WERI-Rb-1 (cell line): ENCODE measurements at regions not wholly inside any gene's neighbourhood (a gene's known extent, or its start where the extent isn't known, plus 50 kb on each side); places are given as distances from the start of the nearest gene placed in this dataset.
"Not testable (repeated sequence)": the region's sequence is repeated elsewhere in the genome, so short reads cannot be mapped to it uniquely, and the experiment has no call there.

Experiments used
- DNase-seq: peaks from one replicate; pipeline ENCODE4 v3.0.0-alpha.2; 2020
- H3K27ac ChIP-seq: fragments of 250-450 bp; sonication (Bioruptor Pico); 2 replicates; pipeline ENCODE4 v1.5.1; 2020; ENCODE audit warnings: mild to moderate bottlenecking, moderate library complexity
- H3K27me3 ChIP-seq: fragments of 250-450 bp; sonication (Bioruptor Pico); 2 replicates; pipeline ENCODE4 v1.5.1; 2021; ENCODE audit warnings: mild to moderate bottlenecking, low read depth, moderate library complexity; ENCODE audit not compliant: insufficient read depth, severe bottlenecking
- H3K36me3 ChIP-seq: fragments of 250-450 bp; sonication (Bioruptor Pico); 2 replicates; pipeline ENCODE4 v1.5.1; 2020; ENCODE audit warnings: mild to moderate bottlenecking, moderate library complexity
- H3K4me3 ChIP-seq: 2 replicates; pipeline ENCODE4 v1.5.1; 2011; ENCODE audit warnings: low read depth, mild to moderate bottlenecking, control low read depth, low read length
- H3K9me3 ChIP-seq: fragments of 250-450 bp; sonication (Bioruptor Pico); 2 replicates; pipeline ENCODE4 v1.5.1; 2021; ENCODE audit warnings: mild to moderate bottlenecking, moderate library complexity; ENCODE audit not compliant: severe bottlenecking
- TF ChIP-seq, protein P1 (sequence below): IDR thresholded peaks from 2 replicates; pipeline ENCODE4 v1.5.1; 2011; ENCODE audit warnings: low read depth, mild to moderate bottlenecking, control low read depth, inconsistent platforms, low read length

DNA sequence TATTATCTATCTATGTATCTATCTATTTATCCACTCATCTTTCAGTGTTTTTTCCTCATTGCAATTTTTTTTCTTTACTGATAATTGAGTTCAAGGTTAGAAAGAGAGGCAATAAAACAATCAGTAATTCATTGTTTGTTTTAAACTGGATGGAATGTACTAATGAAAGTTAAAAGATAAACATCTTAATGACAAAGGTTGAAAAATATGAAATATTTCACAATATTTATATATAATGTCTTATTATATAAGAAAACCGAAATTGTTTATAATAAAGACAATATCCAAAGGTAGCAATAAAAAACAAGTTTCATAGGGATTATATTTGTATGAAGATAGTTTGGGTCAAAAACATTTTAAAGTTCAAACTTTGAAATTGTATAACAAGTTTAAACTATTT lies 1015.5 kb upstream of the MIR17HG start:
- Histone ChIP-seq H3K27ac (no peak overlapping the region), H3K36me3 (no peaks in the 10 kb centered on the region), H3K9me3 (no peaks in the 10 kb centered on the region), H3K27me3 (no peaks in the 10 kb centered on the region), H3K4me3 (no peak overlapping the region)
- TF ChIP-seq, protein P1, sequence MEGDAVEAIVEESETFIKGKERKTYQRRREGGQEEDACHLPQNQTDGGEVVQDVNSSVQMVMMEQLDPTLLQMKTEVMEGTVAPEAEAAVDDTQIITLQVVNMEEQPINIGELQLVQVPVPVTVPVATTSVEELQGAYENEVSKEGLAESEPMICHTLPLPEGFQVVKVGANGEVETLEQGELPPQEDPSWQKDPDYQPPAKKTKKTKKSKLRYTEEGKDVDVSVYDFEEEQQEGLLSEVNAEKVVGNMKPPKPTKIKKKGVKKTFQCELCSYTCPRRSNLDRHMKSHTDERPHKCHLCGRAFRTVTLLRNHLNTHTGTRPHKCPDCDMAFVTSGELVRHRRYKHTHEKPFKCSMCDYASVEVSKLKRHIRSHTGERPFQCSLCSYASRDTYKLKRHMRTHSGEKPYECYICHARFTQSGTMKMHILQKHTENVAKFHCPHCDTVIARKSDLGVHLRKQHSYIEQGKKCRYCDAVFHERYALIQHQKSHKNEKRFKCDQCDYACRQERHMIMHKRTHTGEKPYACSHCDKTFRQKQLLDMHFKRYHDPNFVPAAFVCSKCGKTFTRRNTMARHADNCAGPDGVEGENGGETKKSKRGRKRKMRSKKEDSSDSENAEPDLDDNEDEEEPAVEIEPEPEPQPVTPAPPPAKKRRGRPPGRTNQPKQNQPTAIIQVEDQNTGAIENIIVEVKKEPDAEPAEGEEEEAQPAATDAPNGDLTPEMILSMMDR: no peak
- DNase-seq: no peak

DNA sequence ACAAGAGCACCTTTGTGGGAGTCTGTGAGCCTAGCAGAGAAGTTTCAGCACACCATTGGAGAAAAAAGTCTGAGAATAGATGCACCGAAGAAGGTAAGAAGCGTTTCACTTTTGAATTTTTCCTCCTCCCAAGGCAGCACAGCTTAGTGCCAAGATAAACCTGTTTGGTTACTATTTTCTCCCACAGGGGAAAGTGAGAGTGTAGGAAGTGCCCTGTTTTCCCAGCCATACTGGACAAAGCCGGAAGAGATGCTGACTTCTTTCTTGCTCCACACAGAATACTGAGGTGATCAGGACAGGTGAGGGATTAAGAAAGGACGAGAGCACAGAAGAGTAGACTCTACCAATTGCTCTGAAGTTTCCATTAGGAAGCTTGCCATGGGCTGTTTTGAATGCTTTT lies 1011.0 kb upstream of the MIR17HG start:
- Histone ChIP-seq H3K4me3 (no peak overlapping the region), H3K27ac (no peak overlapping the region), H3K36me3 (no peaks in the 10 kb centered on the region), H3K27me3 (no peaks in the 10 kb centered on the region), H3K9me3 (peaks cover 3% of the 10 kb centered on the region)
- DNase-seq: no peak
- TF ChIP-seq, protein P1: no peak

DNA sequence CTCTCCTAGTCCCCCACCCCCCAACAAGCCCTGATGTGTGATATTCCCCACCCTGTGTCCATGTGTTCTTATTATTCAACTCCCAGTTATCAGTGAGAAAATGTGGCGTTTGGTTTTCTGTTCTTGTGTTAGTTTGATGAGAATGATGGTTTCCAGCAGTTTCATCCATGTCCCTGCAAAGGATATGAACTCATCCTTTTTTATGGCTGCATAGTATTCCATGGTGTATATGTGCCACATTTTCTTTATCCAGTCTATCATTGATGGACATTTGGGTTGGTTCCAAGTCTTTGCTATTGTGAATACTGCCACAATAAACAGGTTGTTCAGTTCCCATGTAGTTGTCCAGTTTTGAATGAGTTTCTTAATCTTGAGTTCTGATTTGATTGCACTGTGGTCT lies 1006.1 kb upstream of the MIR17HG start:
- not testable (repeated sequence) for H3K27me3 ChIP-seq, H3K27ac ChIP-seq, H3K36me3 ChIP-seq, DNase-seq, H3K9me3 ChIP-seq, H3K4me3 ChIP-seq

DNA sequence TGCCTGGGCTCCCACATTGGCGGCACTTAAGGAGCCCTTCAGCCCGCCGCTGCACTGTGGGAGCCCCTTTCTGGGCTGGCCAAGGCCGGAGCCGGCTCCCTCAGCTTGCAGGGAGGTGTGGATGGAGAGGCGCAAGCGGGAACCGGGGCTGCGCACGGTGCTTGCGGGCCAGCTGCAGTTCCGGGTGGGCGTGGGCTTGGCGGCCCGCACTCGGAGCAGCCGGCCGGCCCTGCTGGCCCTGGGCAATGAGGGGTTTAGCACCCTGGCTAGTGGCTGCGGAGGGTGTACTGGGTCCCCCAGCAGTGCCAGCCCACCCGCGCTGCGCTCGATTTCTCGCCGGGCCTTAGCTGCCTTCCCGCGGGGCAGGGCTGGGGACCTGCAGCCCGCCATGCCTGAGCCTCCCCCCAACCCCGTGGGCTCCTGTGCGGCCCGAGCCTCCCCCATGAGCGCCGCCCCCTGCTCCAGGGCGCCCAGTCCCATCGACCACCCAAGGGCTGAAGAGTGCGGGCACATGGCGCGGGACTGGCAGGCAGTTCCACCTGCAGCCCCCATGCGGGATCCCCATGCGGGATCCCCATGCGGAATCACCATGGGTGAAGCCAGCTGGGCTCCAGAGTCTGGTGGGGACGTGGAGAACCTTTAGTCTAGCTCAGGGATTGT lies 998.9 kb upstream of the MIR17HG start:
- H3K27me3 ChIP-seq, H3K36me3 ChIP-seq, H3K27ac ChIP-seq, DNase-seq, H3K9me3 ChIP-seq, H3K4me3 ChIP-seq: not testable (repeated sequence)

DNA sequence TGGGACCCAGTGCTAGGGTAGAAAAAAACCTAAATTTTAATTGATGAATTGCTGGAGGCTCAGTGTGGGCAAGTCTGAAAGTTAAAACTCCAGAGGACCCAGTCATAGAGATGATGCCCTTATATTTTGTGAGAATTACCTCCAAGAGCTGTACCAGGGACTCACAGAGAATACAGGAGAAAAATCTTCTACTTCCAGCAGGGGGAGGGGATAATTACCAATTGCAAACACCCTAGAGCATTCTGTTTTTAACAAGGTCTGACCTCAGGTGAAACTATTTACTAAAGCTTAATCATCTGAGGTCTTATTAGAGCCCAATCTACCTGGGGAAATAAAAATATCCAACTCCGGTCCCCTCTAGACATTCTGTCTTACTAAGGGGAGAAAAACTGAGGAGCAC lies 994.7 kb upstream of the MIR17HG start:
- no peak for DNase-seq

DNA sequence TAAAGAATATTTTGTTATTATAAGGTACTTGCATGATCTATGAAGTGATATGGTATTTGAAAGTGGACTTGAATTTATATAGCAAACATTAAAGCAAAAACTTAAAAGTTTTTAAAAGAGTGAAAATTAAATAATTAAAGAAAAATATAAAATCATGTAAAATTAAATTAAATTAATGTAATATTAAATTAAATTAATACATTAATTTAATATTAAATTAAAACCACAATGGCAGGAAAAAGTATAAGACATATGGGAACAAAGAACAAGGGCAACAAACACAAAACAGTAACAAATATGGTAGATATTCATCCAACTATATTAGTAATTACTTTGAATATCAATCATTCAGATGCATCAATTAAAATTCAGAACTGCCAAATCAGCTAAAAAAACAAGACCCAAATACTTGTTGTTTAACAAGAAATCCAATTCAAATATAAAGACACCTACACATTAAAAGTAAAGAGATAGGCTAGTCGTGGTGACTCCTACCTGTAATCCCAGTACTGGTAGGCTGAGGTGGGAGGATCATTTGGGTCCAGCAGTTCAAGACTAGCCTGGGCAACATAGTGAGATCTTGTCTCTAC lies 992.2 kb upstream of the MIR17HG start:
- no peaks in the 10 kb centered on the region for H3K9me3 ChIP-seq
- no peak overlapping the region for H3K4me3 ChIP-seq
- TF ChIP-seq, protein P1: no peak
- no peak overlapping the region for H3K27ac ChIP-seq
- DNase-seq: no peak
- H3K36me3 ChIP-seq: no peaks in the 10 kb centered on the region
- H3K27me3 ChIP-seq: no peaks in the 10 kb centered on the region

More for the DNA sequence above, 994.7 kb upstream of the MIR17HG start:
- H3K9me3 ChIP-seq: no peaks in the 10 kb centered on the region
- H3K27me3 ChIP-seq: no peaks in the 10 kb centered on the region
- no peak overlapping the region for H3K4me3 ChIP-seq
- no peak overlapping the region for H3K27ac ChIP-seq
- H3K36me3 ChIP-seq: no peaks in the 10 kb centered on the region
- TF ChIP-seq, protein P1: no peak

DNA sequence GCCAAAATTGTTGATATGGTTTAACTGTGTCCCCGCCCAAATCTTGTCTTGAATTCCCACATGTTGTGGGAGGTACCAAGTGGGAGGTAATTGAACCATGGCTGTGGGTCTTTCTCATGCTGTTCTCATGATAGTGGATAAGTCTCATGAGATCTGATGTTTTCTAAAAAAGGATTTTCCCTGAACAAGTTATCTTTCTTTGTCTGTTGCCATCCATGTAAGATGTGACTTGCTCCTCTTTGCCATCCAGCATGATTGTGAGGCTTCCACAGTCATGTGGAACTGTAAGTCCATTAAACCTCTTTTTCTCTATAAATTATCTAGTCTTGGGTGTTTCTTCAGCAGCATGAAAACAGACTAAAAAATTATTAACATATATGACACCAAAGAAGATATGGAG lies 986.7 kb upstream of the MIR17HG start:
- no peaks in the 10 kb centered on the region for H3K36me3 ChIP-seq
- H3K9me3 ChIP-seq: no peaks in the 10 kb centered on the region
- no peak for DNase-seq
- H3K27me3 ChIP-seq: no peaks in the 10 kb centered on the region
- no peak overlapping the region for H3K4me3 ChIP-seq
- no peak overlapping the region for H3K27ac ChIP-seq
- TF ChIP-seq, protein P1: no peak
